Body of pancreas (tissue), 4 donors: ENCODE measurements at regions not wholly inside any gene's neighbourhood (a gene's known extent, or its start where the extent isn't known, plus 50 kb on each side); places are given as distances from the start of the nearest gene placed in this dataset.

Experiments
- POLR2A ChIP-seq, 3 donors: fragments of 450-650 bp; IDR thresholded peaks; one replicate each; pipeline ENCODE4 v1.6.1; 2016; ENCODE audit warnings: antibody characterized with exemption in 3 of 3, mild to moderate bottlenecking in 2 of 3
- TF ChIP-seq, protein P1 (sequence below), 7 experiments: fragments of 450-650 bp in 4 of 7; fragments of 200-600 bp in 3 of 7; sonication (generic) in 3 of 7; IDR thresholded peaks; one replicate each; pipeline ENCODE4 v1.5.1; 2016 to 2019; ENCODE audit warnings: antibody characterized with exemption in 7 of 7

DNA sequence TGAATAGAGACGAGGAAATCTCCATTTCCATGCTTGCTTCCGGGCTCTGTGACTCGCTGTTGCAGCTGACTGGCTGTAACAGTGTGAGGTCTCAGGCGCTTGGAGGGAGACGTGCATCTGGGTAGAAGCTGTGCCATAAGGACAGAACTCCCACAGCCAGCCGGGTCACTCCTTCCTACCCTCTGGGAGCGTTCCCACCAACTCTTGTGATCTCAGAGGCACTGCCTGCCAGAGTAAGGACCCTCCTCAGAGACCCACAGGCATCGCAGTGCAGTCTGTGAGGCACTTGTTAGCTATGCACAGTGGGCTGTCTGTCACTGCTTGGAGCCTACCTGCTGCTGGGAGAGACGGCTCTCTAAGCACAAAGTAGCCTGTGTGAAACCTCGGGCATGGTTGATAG lies 203.4 kb upstream of the SEMA6A start:
- TF ChIP-seq, protein P1, sequence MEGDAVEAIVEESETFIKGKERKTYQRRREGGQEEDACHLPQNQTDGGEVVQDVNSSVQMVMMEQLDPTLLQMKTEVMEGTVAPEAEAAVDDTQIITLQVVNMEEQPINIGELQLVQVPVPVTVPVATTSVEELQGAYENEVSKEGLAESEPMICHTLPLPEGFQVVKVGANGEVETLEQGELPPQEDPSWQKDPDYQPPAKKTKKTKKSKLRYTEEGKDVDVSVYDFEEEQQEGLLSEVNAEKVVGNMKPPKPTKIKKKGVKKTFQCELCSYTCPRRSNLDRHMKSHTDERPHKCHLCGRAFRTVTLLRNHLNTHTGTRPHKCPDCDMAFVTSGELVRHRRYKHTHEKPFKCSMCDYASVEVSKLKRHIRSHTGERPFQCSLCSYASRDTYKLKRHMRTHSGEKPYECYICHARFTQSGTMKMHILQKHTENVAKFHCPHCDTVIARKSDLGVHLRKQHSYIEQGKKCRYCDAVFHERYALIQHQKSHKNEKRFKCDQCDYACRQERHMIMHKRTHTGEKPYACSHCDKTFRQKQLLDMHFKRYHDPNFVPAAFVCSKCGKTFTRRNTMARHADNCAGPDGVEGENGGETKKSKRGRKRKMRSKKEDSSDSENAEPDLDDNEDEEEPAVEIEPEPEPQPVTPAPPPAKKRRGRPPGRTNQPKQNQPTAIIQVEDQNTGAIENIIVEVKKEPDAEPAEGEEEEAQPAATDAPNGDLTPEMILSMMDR (IDR thresholded peaks at IDR 0.05), result no peak
- TF ChIP-seq POLR2A (IDR thresholded peaks at IDR 0.05), result no peak
